Right cardiac atrium (tissue), 5 donors: ENCODE measurements at regions not wholly inside any gene's neighbourhood (a gene's known extent, or its start where the extent isn't known, plus 50 kb on each side); places are given as distances from the start of the nearest gene placed in this dataset.
A peak's percentile ranks its signal among the peaks of the same experiment; 100 is the strongest.

Experiments used
- ATAC-seq, 2 donors: fragments of 200-7000 bp; cut with Tn5 transposase; one replicate each; pipeline versions ENCODE4 v1.8.0 to v1.9.1; 2020; ENCODE audit warnings: moderate library complexity in 2 of 2, mild to moderate bottlenecking in 1 of 2
- DNase-seq, 3 donors: peaks; one replicate each; pipeline ENCODE4 v3.0.0-alpha.2; 2020
- H3K27ac ChIP-seq: one replicate; pipeline ENCODE4 v1.5.1; 2013; ENCODE audit warnings: mild to moderate bottlenecking, low read length, control low read depth, moderate library complexity
- H3K27me3 ChIP-seq: one replicate; pipeline ENCODE4 v1.6.1; 2013; ENCODE audit not compliant: control insufficient read depth, insufficient read depth
- H3K4me1 ChIP-seq: one replicate; pipeline ENCODE4 v1.6.1; 2013; ENCODE audit warnings: low read length; ENCODE audit not compliant: control insufficient read depth, insufficient read depth
- H3K4me3 ChIP-seq: one replicate; pipeline ENCODE4 v1.5.1; 2013; ENCODE audit warnings: low read length, control low read depth
- H3K9me3 ChIP-seq: one replicate; pipeline ENCODE4 v1.6.1; 2013; ENCODE audit warnings: low read length; ENCODE audit not compliant: control insufficient read depth
- WGBS: extraction: QIAGEN DNeasy Blood & Tissue Kit; methylation state at CpG from one replicate; pipeline ENCODE4 v1.1.7; 2013; 5-methylcytosine and 5-hydroxymethylcytosine counted together
- intact Hi-C, 4 donors: fragments of 100-400 bp; cut with DNase I; formaldehyde crosslinking; loops; one replicate each; pipeline versions ENCODE4 v1.11.0 to v1.14.0; 2022 to 2023
- donor health status: healthy with polysubstance abuse.
- donor health status: DM: no; HTN: yes; CAD: no.
- donor health status: DM: no; HTN: no; CAD: no.
- donor health status: DM: no; HTN: yes; CAD: no; lungs with severe emphysema.
- donor health status: DM: yes; HTN: yes; CAD: no.

DNA sequence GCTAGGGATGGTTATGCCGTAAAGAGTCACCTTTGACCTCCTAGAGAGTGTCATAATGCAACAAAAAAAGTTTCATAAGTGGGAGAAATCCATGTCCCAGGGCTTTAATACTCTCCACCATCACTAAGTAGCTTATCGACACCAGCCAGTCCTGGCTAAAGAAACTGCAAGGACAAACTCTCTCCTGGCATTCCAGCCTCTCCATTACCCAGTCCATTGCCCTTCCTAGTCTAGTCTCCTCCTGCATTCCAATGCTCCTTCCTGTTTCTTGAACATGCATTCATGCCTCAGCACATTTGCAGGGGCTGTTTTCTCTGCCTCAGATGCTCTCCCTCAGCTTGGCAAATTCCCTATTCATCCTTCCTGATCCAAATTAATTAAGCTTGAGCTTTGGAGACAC, 364.1 kb downstream of the BRINP1 start:
- intact Hi-C loops: no loop called here
- H3K27ac ChIP-seq: peak overlapping the region; percentile 94
- WGBS: 61% methylated on average over 2 of the region's 2 CpGs
- ATAC-seq (peak; percentile 32 to 33), DNase-seq (no peak)
- peaks cover 3% of the 10 kb centered on the region for H3K4me1 ChIP-seq
- no peaks in the 10 kb centered on the region for H3K9me3 ChIP-seq
- no peak overlapping the region for H3K4me3 ChIP-seq
- no peaks in the 10 kb centered on the region for H3K27me3 ChIP-seq

DNA sequence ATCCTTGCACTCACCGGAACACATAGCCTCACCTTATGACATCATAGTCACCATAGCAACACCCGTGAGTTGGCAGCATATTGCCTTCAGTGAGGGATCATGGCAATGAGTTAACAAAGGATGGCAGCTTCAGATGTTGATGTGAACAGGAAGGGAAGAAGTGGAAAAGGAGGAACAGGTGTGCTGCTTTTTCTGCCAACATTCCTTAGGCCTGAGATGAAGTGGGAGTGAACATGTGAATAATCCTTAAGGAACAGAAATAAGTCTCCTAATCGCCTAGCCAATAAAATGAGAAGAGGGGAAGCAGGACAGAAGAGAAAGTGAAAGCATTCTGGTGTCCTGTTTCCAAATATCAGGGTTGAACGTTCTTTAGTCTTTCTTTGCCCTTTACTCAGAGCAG, 360.0 kb downstream of the BRINP1 start:
- 32% methylated on average over 4 of the region's 4 CpGs for WGBS
- DNase-seq: no peak
- no peak for ATAC-seq
- no peaks in the 10 kb centered on the region for H3K27me3 ChIP-seq
- peaks cover 3% of the 10 kb centered on the region for H3K4me1 ChIP-seq
- no peaks in the 10 kb centered on the region for H3K9me3 ChIP-seq
- intact Hi-C loops: no loop called here
- H3K4me3 ChIP-seq: no peak overlapping the region
- no peak overlapping the region for H3K27ac ChIP-seq

DNA sequence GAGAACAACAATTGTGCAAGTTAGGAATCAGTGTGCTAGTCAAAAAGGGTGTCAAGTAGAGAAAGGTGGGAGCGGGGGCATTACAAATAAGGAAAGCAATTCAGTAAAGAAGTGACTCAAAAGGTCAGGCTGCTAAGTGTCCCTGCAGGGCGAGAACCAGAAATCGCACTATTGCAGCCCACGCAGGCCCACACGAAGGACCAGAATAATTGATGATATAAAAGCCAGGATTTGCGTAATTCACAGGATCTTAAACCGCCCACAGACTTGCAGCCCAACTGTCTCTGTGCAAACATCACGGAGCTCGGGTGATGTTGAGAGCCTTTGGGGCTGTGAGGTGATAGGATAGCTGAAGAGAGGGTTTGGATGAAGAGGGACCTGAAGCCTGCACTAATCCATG, 349.0 kb downstream of the BRINP1 start:
- WGBS: 70% methylated on average over 9 of the region's 9 CpGs
- intact Hi-C loops: no loop called here
- H3K27me3 ChIP-seq: no peaks in the 10 kb centered on the region
- DNase-seq (peak in 2 of 3 donors; percentile 14 to 48), ATAC-seq (peak; percentile 51 to 64)
- no peaks in the 10 kb centered on the region for H3K9me3 ChIP-seq
- H3K27ac ChIP-seq: no peak overlapping the region
- H3K4me1 ChIP-seq: peaks cover 2% of the 10 kb centered on the region
- no peak overlapping the region for H3K4me3 ChIP-seq

DNA sequence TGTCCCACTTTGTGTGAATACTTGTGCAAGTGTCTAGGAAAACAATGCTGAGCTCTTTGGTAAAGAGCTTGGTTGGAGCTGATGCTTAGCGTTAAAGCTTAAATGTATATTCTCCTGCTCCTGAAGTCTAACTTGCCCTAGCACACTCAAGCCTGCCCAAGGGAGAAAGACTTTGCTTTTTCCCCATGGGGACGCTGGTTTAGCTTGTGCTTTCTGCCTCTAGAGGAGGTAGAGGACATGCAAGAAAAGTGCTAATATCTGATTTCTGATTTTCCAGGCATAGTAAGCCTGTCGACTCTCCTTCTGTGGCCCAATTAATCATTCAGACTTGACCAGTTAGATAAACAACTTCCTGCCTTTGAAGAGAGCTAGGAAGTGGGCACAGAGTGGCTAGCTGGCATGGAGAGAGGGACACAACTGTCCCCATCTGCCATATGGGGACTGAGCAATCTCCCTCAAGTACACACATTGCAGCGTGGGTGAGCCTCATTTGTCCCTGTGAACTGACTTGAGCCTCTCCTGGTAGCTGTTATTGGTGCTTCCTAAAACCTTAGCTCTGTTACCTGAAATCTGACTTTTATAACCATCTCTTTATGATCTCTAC, 348.4 kb downstream of the BRINP1 start:
- intact Hi-C loops: no loop called here
- Histone ChIP-seq H3K4me3 (no peak overlapping the region), H3K9me3 (no peaks in the 10 kb centered on the region), H3K27ac (no peak overlapping the region), H3K27me3 (no peaks in the 10 kb centered on the region), H3K4me1 (peaks cover 2% of the 10 kb centered on the region)
- ATAC-seq (no peak), DNase-seq (no peak)
- whole genome bisulfite sequencing: 66% methylated on average over 4 of the region's 4 CpGs

DNA sequence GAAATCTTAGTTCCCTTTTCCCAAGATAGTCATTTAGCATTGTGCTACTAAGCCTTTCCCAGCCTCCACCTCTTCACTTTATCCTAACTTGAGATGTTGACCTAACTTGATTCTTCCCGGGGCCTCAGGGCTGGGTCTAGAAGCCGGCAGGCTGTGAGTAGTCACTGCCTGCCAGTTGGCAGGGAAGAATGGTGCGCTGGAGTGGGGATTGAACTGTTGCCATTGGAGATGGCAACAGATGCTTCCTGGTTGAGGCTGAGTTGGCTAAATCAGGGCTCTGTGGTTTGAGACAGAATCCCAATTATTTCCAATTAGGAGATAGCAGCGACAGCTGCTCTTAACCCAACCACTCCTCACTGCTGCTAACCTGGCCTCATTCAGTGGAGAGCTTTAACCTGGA, 343.1 kb downstream of the BRINP1 start:
- no peaks in the 10 kb centered on the region for H3K4me1 ChIP-seq
- intact Hi-C loops: no loop called here
- no peak overlapping the region for H3K4me3 ChIP-seq
- ATAC-seq (peak; percentile 75 to 81), DNase-seq (peak; percentile 62 to 82 (median 77))
- no peaks in the 10 kb centered on the region for H3K9me3 ChIP-seq
- WGBS: 27% methylated on average over 4 of the region's 4 CpGs
- H3K27me3 ChIP-seq: no peaks in the 10 kb centered on the region
- peak overlapping the region; percentile 96 for H3K27ac ChIP-seq

DNA sequence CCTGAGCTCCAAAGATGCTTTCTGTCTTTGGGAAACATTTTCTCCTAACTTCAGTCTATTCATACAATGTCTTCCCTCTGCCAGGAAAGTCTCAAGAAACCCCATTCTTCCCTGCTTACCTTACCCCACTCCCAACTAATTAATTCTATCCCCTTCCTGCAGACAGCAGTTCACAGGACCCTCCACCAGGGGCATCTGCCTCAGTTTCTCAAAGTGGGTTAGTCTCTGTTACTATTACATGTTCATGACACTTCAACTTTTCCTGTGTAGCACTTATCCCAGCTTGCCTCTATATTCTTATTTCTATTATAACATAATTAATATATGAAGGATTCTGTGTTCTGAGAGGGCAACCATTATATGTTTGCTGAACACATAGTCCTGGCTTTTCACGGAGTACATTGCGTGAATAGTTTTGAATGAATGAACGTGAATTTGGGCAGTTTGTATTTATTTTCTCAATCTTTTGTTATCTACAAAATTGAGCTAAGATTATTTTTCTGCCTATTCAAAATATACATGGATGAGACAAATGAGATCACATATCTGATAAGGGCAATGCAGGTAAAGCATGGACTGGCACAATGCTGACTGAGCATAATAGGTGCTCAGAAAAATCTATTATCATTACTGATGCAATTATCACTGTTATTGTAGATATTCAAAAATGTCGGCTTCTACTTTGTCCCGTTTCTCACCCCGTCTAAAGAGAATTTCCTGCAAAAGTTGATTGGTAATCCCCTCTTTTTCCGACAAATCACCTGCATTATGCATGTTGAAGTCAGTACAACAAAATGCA, 341.1 kb downstream of the BRINP1 start:
- Histone ChIP-seq H3K27ac (peak overlapping the region; percentile 39), H3K27me3 (no peaks in the 10 kb centered on the region), H3K4me3 (no peak overlapping the region), H3K4me1 (no peaks in the 10 kb centered on the region), H3K9me3 (no peaks in the 10 kb centered on the region)
- DNase-seq (no peak), ATAC-seq (no peak)
- 76% methylated on average over 7 of the region's 7 CpGs for WGBS
- intact Hi-C loops: no loop called here

DNA sequence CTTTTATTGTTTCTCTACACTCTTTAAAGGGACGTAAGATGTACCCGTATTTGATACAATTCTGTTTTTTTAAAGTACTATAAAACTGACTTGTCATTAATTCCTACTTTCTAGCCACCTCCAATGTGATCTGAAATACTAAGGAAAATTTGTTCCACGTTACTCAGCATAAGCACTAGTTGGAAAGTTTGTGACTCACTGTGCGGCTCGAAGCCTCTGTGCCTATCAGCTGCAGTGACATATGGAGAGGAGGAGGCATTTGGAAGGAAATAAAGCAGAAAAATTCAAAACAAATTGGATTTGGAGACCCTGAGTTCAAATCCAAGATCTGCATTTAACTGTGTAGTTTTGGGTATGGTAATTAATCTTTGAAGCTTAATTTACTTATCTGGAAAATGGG, 339.3 kb downstream of the BRINP1 start:
- DNase-seq (no peak), ATAC-seq (no peak)
- Histone ChIP-seq H3K27me3 (no peaks in the 10 kb centered on the region), H3K4me1 (no peaks in the 10 kb centered on the region), H3K9me3 (no peaks in the 10 kb centered on the region), H3K4me3 (no peak overlapping the region), H3K27ac (no peak overlapping the region)
- WGBS: 90% methylated on average over 5 of the region's 5 CpGs
- intact Hi-C loops: no loop called here

DNA sequence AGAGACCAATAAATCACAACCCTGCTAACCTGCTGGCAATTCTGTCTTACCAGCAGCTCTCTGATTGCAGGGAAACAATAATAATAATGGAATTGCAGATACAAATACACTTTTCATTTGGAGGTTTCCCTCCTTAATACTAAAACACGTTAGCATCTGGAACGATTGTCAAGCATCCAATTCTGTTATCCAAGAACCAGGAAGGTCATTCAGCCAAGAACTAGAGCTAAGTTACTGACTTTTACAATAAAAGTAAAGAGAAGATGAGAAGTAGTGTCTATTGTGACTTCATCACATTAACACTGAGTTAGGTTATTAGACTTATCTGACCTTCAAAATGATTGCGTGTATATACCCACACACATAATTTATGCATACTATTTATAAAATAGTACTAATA, 335.6 kb downstream of the BRINP1 start:
- WGBS: 35% methylated on average over 3 of the region's 3 CpGs
- H3K4me3 ChIP-seq: no peak overlapping the region
- DNase-seq (no peak), ATAC-seq (no peak)
- H3K27me3 ChIP-seq: no peaks in the 10 kb centered on the region
- intact Hi-C loops: no loop called here
- no peaks in the 10 kb centered on the region for H3K4me1 ChIP-seq
- no peaks in the 10 kb centered on the region for H3K9me3 ChIP-seq
- H3K27ac ChIP-seq: no peak overlapping the region

DNA sequence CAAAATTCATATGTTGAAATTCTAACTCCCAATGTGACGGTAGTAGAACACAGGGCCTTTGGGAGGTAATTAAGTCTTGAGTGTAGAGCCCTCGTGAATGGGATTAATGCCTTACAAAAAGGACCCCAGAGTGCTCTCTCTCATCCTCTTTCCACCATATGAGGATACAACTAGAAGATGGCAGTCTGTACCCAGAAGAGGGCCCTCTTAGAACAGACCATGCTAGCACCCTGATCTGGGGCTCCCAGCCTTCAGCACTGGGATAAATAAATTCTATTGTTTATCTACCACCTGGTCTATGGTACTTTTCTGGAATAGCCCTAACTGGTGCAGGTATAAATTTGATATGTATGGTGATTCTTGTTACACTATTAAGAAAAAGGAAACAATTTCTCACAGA, 332.3 kb downstream of the BRINP1 start:
- intact Hi-C loops: no loop called here
- no peak for ATAC-seq

DNA sequence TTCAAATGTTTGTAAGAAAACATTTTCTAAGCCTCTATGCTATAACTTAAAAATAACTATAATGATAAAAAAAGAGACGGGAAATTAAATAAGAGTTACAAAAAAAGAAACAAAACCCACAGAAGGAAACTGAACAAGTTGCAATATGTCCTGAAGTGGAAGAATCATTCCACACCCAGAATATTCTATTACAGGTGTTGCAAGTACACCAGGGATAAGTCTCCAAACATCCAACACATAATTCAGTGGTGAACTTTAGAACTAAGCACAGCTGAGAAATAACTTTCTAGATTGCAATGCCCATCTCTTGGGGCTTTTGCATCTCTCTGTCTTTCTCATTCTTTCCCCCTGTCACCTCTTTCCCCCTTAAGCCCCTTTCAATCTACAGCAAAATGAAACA, 325.2 kb downstream of the BRINP1 start:
- Histone ChIP-seq H3K9me3 (no peaks in the 10 kb centered on the region), H3K4me1 (no peaks in the 10 kb centered on the region), H3K4me3 (no peak overlapping the region), H3K27me3 (no peaks in the 10 kb centered on the region), H3K27ac (no peak overlapping the region)
- DNase-seq (no peak), ATAC-seq (no peak)
- 86% methylated on average over 1 of the region's 1 CpG for WGBS
- intact Hi-C loops: no loop called here

More for the DNA sequence above, 332.3 kb downstream of the BRINP1 start:
- no peak overlapping the region for H3K27ac ChIP-seq
- no peak for DNase-seq
- H3K9me3 ChIP-seq: no peaks in the 10 kb centered on the region
- no peak overlapping the region for H3K4me3 ChIP-seq
- H3K4me1 ChIP-seq: no peaks in the 10 kb centered on the region
- H3K27me3 ChIP-seq: no peaks in the 10 kb centered on the region
- WGBS: 79% methylated on average over 2 of the region's 2 CpGs

DNA sequence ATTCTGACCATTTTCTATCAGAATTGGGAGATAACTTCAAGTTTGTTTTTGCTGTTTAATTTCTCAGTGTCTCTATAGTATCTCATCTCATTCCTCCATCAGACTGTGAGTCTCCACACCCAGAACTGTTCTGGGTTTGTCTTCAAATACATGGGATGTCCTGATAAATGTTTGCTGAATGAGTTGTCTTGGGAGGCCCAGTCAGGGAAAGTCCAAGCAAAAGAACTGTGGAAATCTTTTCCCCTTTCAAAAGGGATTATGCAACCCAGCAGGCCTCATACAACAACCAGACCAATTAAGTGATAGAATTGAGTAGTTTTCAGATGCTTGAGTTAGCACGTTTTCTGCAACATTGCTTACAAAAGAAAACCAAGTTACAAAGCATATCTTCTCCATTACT, 324.4 kb downstream of the BRINP1 start:
- no peaks in the 10 kb centered on the region for H3K27me3 ChIP-seq
- H3K4me3 ChIP-seq: no peak overlapping the region
- ATAC-seq (peak; percentile 34 to 60), DNase-seq (no peak)
- WGBS: 35% methylated on average over 1 of the region's 1 CpG
- intact Hi-C loops: no loop called here
- no peaks in the 10 kb centered on the region for H3K9me3 ChIP-seq
- no peak overlapping the region for H3K27ac ChIP-seq
- no peaks in the 10 kb centered on the region for H3K4me1 ChIP-seq
